Adrenal gland (tissue), 9 donors: ENCODE measurements at regions not wholly inside any gene's neighbourhood (a gene's known extent, or its start where the extent isn't known, plus 50 kb on each side); places are given as distances from the start of the nearest gene placed in this dataset.

Experiments used
- DNase-seq, 7 donors: peaks; one replicate each; pipeline ENCODE4 v3.0.0-alpha.2; 2019 to 2020
- H3K27ac ChIP-seq, 5 donors: fragments of 200-600 bp; sonication (generic) in 4 of 5; 1 replicate in 3 of 5; 2 replicates in 2 of 5; pipeline versions ENCODE4 v1.5.1 to v1.8.0; 2016 to 2020; ENCODE audit warnings: mild to moderate bottlenecking in 1 of 5
- H3K27me3 ChIP-seq: fragments of 200-600 bp; 2 replicates; pipeline ENCODE4 v1.8.0; 2021
- H3K36me3 ChIP-seq, 2 donors: fragments of 200-600 bp; replicated peaks in 1 of 2; 1 replicate in 1 of 2; 2 replicates in 1 of 2; pipeline versions ENCODE4 v1.5.1 to v1.8.0; 2018 to 2022
- H3K4me1 ChIP-seq, 2 donors: fragments of 200-600 bp; replicated peaks in 1 of 2; 1 replicate in 1 of 2; 2 replicates in 1 of 2; pipeline versions ENCODE4 v1.5.1 to v1.8.0; 2018 to 2021
- H3K4me3 ChIP-seq, 4 donors: fragments of 200-600 bp; sonication (generic) in 3 of 4; one replicate each; pipeline ENCODE4 v1.5.1; 2016 to 2018
- H3K9me3 ChIP-seq, 3 donors: fragments of 200-600 bp; sonication (generic) in 1 of 3; replicated peaks in 1 of 3; 1 replicate in 2 of 3; 2 replicates in 1 of 3; pipeline versions ENCODE4 v1.5.1 to v1.8.0; 2016 to 2021
- CTCF ChIP-seq, 6 experiments: fragments of 450-650 bp in 4 of 6; fragments of 200-600 bp in 2 of 6; sonication (generic) in 1 of 6; IDR thresholded peaks; 1 replicate in 5 of 6; 2 replicates in 1 of 6; pipeline versions ENCODE4 v1.5.1 to v1.8.0; 2016 to 2021; ENCODE audit warnings: antibody characterized with exemption in 6 of 6, mild to moderate bottlenecking in 2 of 6, moderate library complexity in 1 of 6
- POLR2A ChIP-seq, 2 donors: fragments of 450-650 bp; IDR thresholded peaks; one replicate each; pipeline ENCODE4 v1.6.1; 2017; ENCODE audit warnings: antibody characterized with exemption in 2 of 2, mild to moderate bottlenecking in 2 of 2, moderate library complexity in 1 of 2
- WGBS, 4 donors: extraction: QIAGEN DNeasy Blood & Tissue Kit in 2 of 4; methylation state at CpG; one replicate each; pipeline versions ENCODE4 v1.1.5 to v1.1.7; 2013 to 2017; 5-methylcytosine and 5-hydroxymethylcytosine counted together
- intact Hi-C, 2 donors: fragments of 100-400 bp; cut with DNase I; formaldehyde crosslinking; loops; one replicate each; pipeline versions ENCODE4 v1.14.1 to v1.15.0; 2022 to 2023
- donor health status: healthy with polysubstance abuse.
- donor health status: Bipolar disorder and iron deficiency.
- donor health status: DM: yes; HTN: yes; CAD: no.
- donor health status: DM: no; HTN: no; CAD: no.
- donor health status: DM: no; HTN: no; CAD: no.

DNA sequence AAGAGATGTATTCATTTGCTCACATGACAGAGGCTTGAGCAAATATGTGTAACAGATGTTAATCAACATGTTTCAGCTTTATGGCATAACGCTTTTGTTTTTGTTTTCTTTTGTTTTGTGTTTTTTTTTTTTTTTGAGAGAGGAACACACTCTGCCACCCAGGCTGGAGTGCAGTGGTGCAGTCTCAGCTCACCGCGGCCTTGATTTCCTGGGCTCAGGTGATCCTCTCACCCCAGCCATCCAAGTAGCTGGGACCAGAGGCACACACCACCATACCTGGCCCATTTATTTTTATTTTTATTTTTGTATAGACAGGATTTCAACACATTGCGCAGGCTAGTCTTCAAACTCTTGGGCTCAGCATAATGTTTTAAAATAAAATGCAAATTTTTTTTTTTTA, 1504.4 kb upstream of the CADM2 start:
- intact Hi-C loops: no loop called here
- 75 to 86% (median 80%) methylated on average over 4 of the region's 4 CpGs for WGBS, 4 donors

DNA sequence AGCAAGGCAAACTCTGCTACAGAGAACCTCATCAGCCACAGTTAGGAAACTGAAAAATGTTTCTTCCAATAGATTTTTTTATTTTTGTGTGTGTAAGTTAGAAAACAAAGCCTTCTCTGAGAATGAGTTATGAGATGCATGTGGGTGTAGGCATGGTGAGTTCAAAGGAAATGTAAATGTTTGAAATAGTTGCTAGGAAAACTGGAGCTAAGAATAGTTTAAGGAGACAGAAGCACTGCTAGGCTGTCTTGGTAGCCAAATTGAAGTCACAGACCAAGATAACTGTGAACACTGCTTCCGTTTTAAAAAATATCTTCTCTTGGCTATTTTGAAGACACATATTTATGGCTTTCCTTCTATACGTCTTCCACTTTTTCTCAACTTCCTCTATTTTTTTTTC, 1501.2 kb upstream of the CADM2 start:
- intact Hi-C loops: no loop called here

More for the DNA sequence above, 1504.4 kb upstream of the CADM2 start:
- no peak for TF ChIP-seq CTCF (IDR thresholded peaks at IDR 0.05)
- TF ChIP-seq POLR2A (IDR thresholded peaks at IDR 0.05): no peak
- H3K27me3 ChIP-seq: no peaks in the 10 kb centered on the region
- H3K9me3 ChIP-seq: no peaks in the 10 kb centered on the region
- no peaks in the 10 kb centered on the region for H3K4me1 ChIP-seq
- H3K36me3 ChIP-seq: no peaks in the 10 kb centered on the region
- no peak overlapping the region for H3K27ac ChIP-seq
- no peak overlapping the region for H3K4me3 ChIP-seq
- DNase-seq: no peak

GRCh38 chr3:83460052-83460451, 1498.7 kb upstream of the CADM2 start:
- H3K4me1 ChIP-seq: no peaks in the 10 kb centered on the region
- H3K27ac ChIP-seq: no peak overlapping the region
- H3K9me3 ChIP-seq: no peaks in the 10 kb centered on the region
- intact Hi-C loops: no loop called here
- H3K4me3 ChIP-seq: no peak overlapping the region
- DNase-seq: no peak
- WGBS, 4 donors: 67 to 81% (median 72%) methylated on average over 2 of the region's 2 CpGs
- no peaks in the 10 kb centered on the region for H3K27me3 ChIP-seq
- no peak for TF ChIP-seq CTCF (IDR thresholded peaks at IDR 0.05)
- TF ChIP-seq POLR2A (IDR thresholded peaks at IDR 0.05): no peak
- H3K36me3 ChIP-seq: no peaks in the 10 kb centered on the region

More for the DNA sequence above, 1501.2 kb upstream of the CADM2 start:
- no peak for TF ChIP-seq CTCF (IDR thresholded peaks at IDR 0.05)
- TF ChIP-seq POLR2A (IDR thresholded peaks at IDR 0.05): no peak
- no peaks in the 10 kb centered on the region for H3K36me3 ChIP-seq
- no peak overlapping the region for H3K27ac ChIP-seq
- no peaks in the 10 kb centered on the region for H3K27me3 ChIP-seq
- no peak for DNase-seq
- no peaks in the 10 kb centered on the region for H3K9me3 ChIP-seq
- H3K4me1 ChIP-seq: no peaks in the 10 kb centered on the region
- 24 to 30% (median 29%) methylated on average over 2 of the region's 2 CpGs for WGBS, 4 donors
- no peak overlapping the region for H3K4me3 ChIP-seq

GRCh38 chr3:83461411-83461810, 1497.4 kb upstream of the CADM2 start:
- Histone ChIP-seq H3K27ac (no peak overlapping the region), H3K36me3 (no peaks in the 10 kb centered on the region), H3K4me1 (no peaks in the 10 kb centered on the region), H3K4me3 (no peak overlapping the region), H3K9me3 (no peaks in the 10 kb centered on the region), H3K27me3 (no peaks in the 10 kb centered on the region)
- WGBS, 4 donors: 73 to 94% (median 84%) methylated on average over 1 of the region's 1 CpG
- intact Hi-C loops: no loop called here
- DNase-seq: no peak
- TF ChIP-seq CTCF (IDR thresholded peaks at IDR 0.05) (no peak), POLR2A (IDR thresholded peaks at IDR 0.05) (no peak)
